K562 (cell line): ENCODE measurements at regions not wholly inside any gene's neighbourhood (a gene's known extent, or its start where the extent isn't known, plus 50 kb on each side); places are given as distances from the start of the nearest gene placed in this dataset.

Experiments used
- ATAC-seq: fragments of 200-7000 bp; cut with Tn5 transposase; 3 replicates; pipeline ENCODE4 v1.9.1; 2020; ENCODE audit warnings: moderate library complexity
- BruUV-seq: library from RNA; stranded (reverse); fragments of 400-500 nt; replicated peaks from 2 replicates; lab custom pipeline; 2021; lab: Mats Ljungman, UMichigan
- CTCF ChIA-PET: fragments of 300-600 bp; formaldehyde crosslinking; extraction: SDS; loops from one replicate; lab custom pipeline; 2021; ENCODE audit warnings: low intra/inter-chr PET ratio; lab: Yijun Ruan, JAX
- POLR2A ChIA-PET: fragments of 300-600, 350-650 bp; sonication (Branson Sonifier 250); formaldehyde crosslinking; extraction: SDS; loops from one replicate; lab custom pipeline; 2021; ENCODE audit warnings: antibody characterized with exemption, inconsistent platforms; lab: Yijun Ruan, JAX
- DNase-seq, 4 experiments: peaks; one replicate each; pipeline versions ENCODE4 v3.0.0 to v3.0.0-alpha.2; 2011 to 2018; ENCODE audit warnings: low spot score in 3 of 4, mixed read lengths in 3 of 4; ENCODE audit errors: extremely low read depth in 1 of 4
- FAIRE-seq: peaks from 2 replicates; lab custom pipeline; 2011; peaks lifted over from hg19 to GRCh38; lab: Jason Lieb, UNC
- H2AFZ ChIP-seq: 2 replicates; pipeline ENCODE4 v1.6.0; 2011; ENCODE audit warnings: low read depth, low read length, control low read depth, inconsistent platforms
- H3K27ac ChIP-seq: fragments of 200-600 bp; 3 replicates; pipeline ENCODE4 v1.8.0; 2011; ENCODE audit warnings: low read depth, mild to moderate bottlenecking, control low read depth, inconsistent platforms, low read length, moderate library complexity, mixed read lengths; ENCODE audit errors: extremely low read depth
- H3K27me3 ChIP-seq, 2 experiments: fragments of 300-600 bp in 1 of 2; 2 replicates in 1 of 2; 3 replicates in 1 of 2; pipeline versions ENCODE4 v1.6.0 to v1.8.0; 2011; ENCODE audit warnings: inconsistent platforms in 2 of 2, low read length in 2 of 2, mild to moderate bottlenecking in 1 of 2, mixed read lengths in 1 of 2, moderate library complexity in 1 of 2; ENCODE audit not compliant: control insufficient read depth in 2 of 2, insufficient read depth in 2 of 2
- H3K36me3 ChIP-seq: fragments of 300-600 bp; 3 replicates; pipeline ENCODE4 v1.8.0; 2011; ENCODE audit warnings: mild to moderate bottlenecking, low read length, inconsistent platforms; ENCODE audit not compliant: control insufficient read depth, insufficient read depth
- H3K4me1 ChIP-seq, 2 experiments: fragments of 200-600 bp in 1 of 2; replicated peaks in 1 of 2; 2 replicates in 1 of 2; 3 replicates in 1 of 2; pipeline versions ENCODE4 v1.5.1 to v1.8.0; 2011; ENCODE audit warnings: inconsistent platforms in 2 of 2, low read length in 2 of 2, mild to moderate bottlenecking in 1 of 2, mixed read lengths in 1 of 2, moderate library complexity in 1 of 2; ENCODE audit not compliant: control insufficient read depth in 2 of 2, insufficient read depth in 2 of 2
- H3K4me2 ChIP-seq: 2 replicates; pipeline ENCODE4 v1.6.1; 2011; ENCODE audit warnings: low read length, control low read depth, inconsistent platforms, mixed read lengths; ENCODE audit not compliant: insufficient read depth
- H3K4me3 ChIP-seq: fragments of 200-600 bp; sonication (generic), shearing (Covaris generic); 2 replicates; pipeline ENCODE4 v1.5.1; 2016; ENCODE audit warnings: control low read depth, inconsistent platforms
- H3K79me2 ChIP-seq: fragments of 200-600 bp; 3 replicates; pipeline ENCODE4 v1.8.0; 2011; ENCODE audit warnings: low read length, inconsistent platforms; ENCODE audit not compliant: control insufficient read depth, insufficient read depth
- H3K9ac ChIP-seq, 2 experiments: 2 replicates each; pipeline versions ENCODE4 v1.6.0 to v1.6.1; 2011; ENCODE audit warnings: low read depth in 2 of 2, low read length in 2 of 2, control low read depth in 1 of 2, inconsistent platforms in 1 of 2, mild to moderate bottlenecking in 1 of 2, mixed read lengths in 1 of 2; ENCODE audit not compliant: insufficient read depth in 1 of 2
- H3K9me1 ChIP-seq: one replicate; pipeline ENCODE4 v1.6.0; 2011; ENCODE audit warnings: inconsistent platforms, mild to moderate bottlenecking, low read length, moderate library complexity; ENCODE audit not compliant: control insufficient read depth, insufficient read depth
- H3K9me3 ChIP-seq: replicated peaks from 2 replicates; pipeline ENCODE4 v1.5.1; 2011; ENCODE audit warnings: low read depth, low read length, inconsistent platforms; ENCODE audit not compliant: control insufficient read depth, insufficient read depth
- H4K20me1 ChIP-seq: replicated peaks from 2 replicates; pipeline ENCODE4 v1.6.1; 2011; ENCODE audit warnings: low read length, inconsistent platforms, mixed read lengths; ENCODE audit not compliant: control insufficient read depth, insufficient read depth
- CHD4 ChIP-seq: fragments of 200-600 bp; sonication (generic); IDR thresholded peaks from 3 replicates; pipeline ENCODE4 v1.6.1; 2012; ENCODE audit warnings: low read depth, mild to moderate bottlenecking, mixed read lengths, low read length, inconsistent platforms; ENCODE audit not compliant: insufficient read depth, insufficient replicate concordance, poor library complexity, severe bottlenecking
- IRF1 ChIP-seq: sonication (generic); formaldehyde crosslinking; IDR thresholded peaks from 2 replicates; pipeline ENCODE4 v1.8.0; 2022; ENCODE audit warnings: missing genetic modification reagents, mild to moderate bottlenecking, borderline replicate concordance
- LARP7 ChIP-seq: fragments of 450-650 bp; IDR thresholded peaks from 2 replicates; pipeline ENCODE4 v1.6.1; 2016
- MYBL2 ChIP-seq, 2 experiments: fragments of 450-650 bp in 1 of 2; sonication (generic) in 1 of 2; formaldehyde crosslinking in 1 of 2; IDR thresholded peaks; 2 replicates each; pipeline versions ENCODE4 v1.6.1 to v1.8.1; 2017 to 2022; ENCODE audit warnings: borderline replicate concordance in 1 of 2, inconsistent platforms in 1 of 2, low read depth in 1 of 2, mild to moderate bottlenecking in 1 of 2, missing genetic modification reagents in 1 of 2, moderate library complexity in 1 of 2
- NR2C2 ChIP-seq, 2 experiments: fragments of 200-800 bp in 1 of 2; sonication (Bioruptor generic) in 1 of 2; sonication (generic) in 1 of 2; formaldehyde crosslinking in 1 of 2; IDR thresholded peaks; 2 replicates each; pipeline versions ENCODE4 v1.6.1 to v1.8.0; 2016 to 2022; ENCODE audit warnings: mild to moderate bottlenecking in 1 of 2, missing compliant biosample characterization in 1 of 2, missing genetic modification characterization in 1 of 2, missing genetic modification reagents in 1 of 2
- PTRF ChIP-seq: fragments of 450-650 bp; IDR thresholded peaks from 2 replicates; pipeline ENCODE4 v1.6.1; 2016; ENCODE audit warnings: mild to moderate bottlenecking, missing genetic modification characterization, missing compliant biosample characterization
- RBM34 ChIP-seq: fragments of 200-400 bp; formaldehyde crosslinking; IDR thresholded peaks from 2 replicates; pipeline ENCODE4 v1.6.1; 2018; ENCODE audit warnings: low read length, borderline replicate concordance; ENCODE audit not compliant: insufficient read depth
- TCF7 ChIP-seq: sonication (generic); IDR thresholded peaks from 2 replicates; pipeline ENCODE4 v1.6.1; 2016; ENCODE audit warnings: antibody characterized with exemption, borderline replicate concordance
- YY1 ChIP-seq, 3 experiments: IDR thresholded peaks; 2 replicates each; pipeline ENCODE4 v1.6.1; 2011; ENCODE audit warnings: low read length in 2 of 3, mild to moderate bottlenecking in 2 of 3, moderate library complexity in 2 of 3, borderline replicate concordance in 1 of 3, control low read depth in 1 of 3, low read depth in 1 of 3; ENCODE audit not compliant: insufficient read depth in 3 of 3, insufficient replicate concordance in 2 of 3, control insufficient read depth in 1 of 3, insufficient read length in 1 of 3; ENCODE audit errors: extremely low read depth in 1 of 3
- ZNF175 ChIP-seq: fragments of 200-800 bp; sonication (Bioruptor generic); IDR thresholded peaks from 2 replicates; pipeline ENCODE4 v1.6.1; 2016; ENCODE audit warnings: low read depth, mild to moderate bottlenecking, missing genetic modification characterization, missing compliant biosample characterization
- WGBS: fragments of 100-300 bp; shearing (Covaris generic); methylation state at CpG from one replicate; pipeline ENCODE4 v1.1.6; 2016; ENCODE audit warnings: low coverage, mixed read lengths; ENCODE audit not compliant: insufficient coverage; ENCODE audit errors: missing lambda C conversion rate; 5-methylcytosine and 5-hydroxymethylcytosine counted together
- in situ Hi-C: fragments of 300-500 bp; cut with MboI; formaldehyde crosslinking; loops from 4 replicates; pipeline ENCODE4 v1.15.0; 2018; ENCODE audit warnings: inconsistent platforms, mixed read lengths
- intact Hi-C: fragments of 100-400 bp; cut with micrococcal nuclease; formaldehyde crosslinking; loops from 2 replicates; pipeline ENCODE4 v1.14.2; 2022

- POLR2A ChIA-PET, result no interaction called here
- no peak for DNase-seq
- H3K4me1 ChIP-seq, result no peaks in the 10 kb centered on the region
- BruUV-seq, result no TSS peak
- H3K4me2 ChIP-seq, result no peak overlapping the region
- intact Hi-C loops, result no loop called here
- H3K27ac ChIP-seq, result no peak overlapping the region
- 1% methylated on average over 5 of the region's 5 CpGs for WGBS
- no peaks in the 10 kb centered on the region for H3K9me1 ChIP-seq
- CTCF ChIA-PET, result no interaction called here
- H3K79me2 ChIP-seq, result no peaks in the 10 kb centered on the region
- H4K20me1 ChIP-seq, result no peaks in the 10 kb centered on the region
- no peak for TF ChIP-seq YY1 (IDR thresholded peaks at IDR 0.05; ENCODE audit: borderline replicate concordance in 1 of 3, control insufficient read depth in 1 of 3, extremely low read depth in 1 of 3, insufficient read depth in 3 of 3, insufficient read length in 1 of 3, insufficient replicate concordance in 2 of 3, low read depth in 1 of 3, low read length in 2 of 3)
- no peak for TF ChIP-seq IRF1 (CRISPR knock-in tag)
- TF ChIP-seq CHD4, result no peak
- no peak overlapping the region for H2AFZ ChIP-seq
- H3K4me3 ChIP-seq, result no peak overlapping the region
- H3K27me3 ChIP-seq, result no peaks in the 10 kb centered on the region
- H3K9ac ChIP-seq, result no peak overlapping the region
- no peak for FAIRE-seq
- no peaks in the 10 kb centered on the region for H3K9me3 ChIP-seq
- H3K36me3 ChIP-seq, result no peaks in the 10 kb centered on the region
- in situ Hi-C loops, result no loop called here
- no peak for ATAC-seq
Observed at GRCh38 chr5:24831989-24832388, 187.2 kb upstream of the CDH10 start.

GRCh38 chr5:24823625-24824024 lies 178.8 kb upstream of the CDH10 start:
- Histone ChIP-seq H3K36me3 (no peaks in the 10 kb centered on the region), H3K9me1 (no peaks in the 10 kb centered on the region), H3K9me3 (0 out of 2 replicates have a peak, but pooled peaks cover 7% of the 10 kb centered on the region), H3K27ac (no peak overlapping the region), H3K4me2 (no peak overlapping the region), H3K4me3 (no peak overlapping the region), H2AFZ (no peak overlapping the region), H3K4me1 (no peaks in the 10 kb centered on the region), H3K79me2 (no peaks in the 10 kb centered on the region), H3K9ac (no peak overlapping the region), H4K20me1 (no peaks in the 10 kb centered on the region), H3K27me3 (no peaks in the 10 kb centered on the region)
- in situ Hi-C loops (no loop called here), intact Hi-C loops (no loop called here)
- FAIRE-seq, result no peak
- no TSS peak for BruUV-seq
- TF ChIP-seq NR2C2 (CRISPR knock-in tag; IDR thresholded peaks at IDR 0.05) (no peak), NR2C2 (tag; IDR thresholded peaks at IDR 0.05) (no peak), TCF7 (no peak), RBM34 (no peak), PTRF (tag) (no peak), ZNF175 (no peak), MYBL2 (IDR thresholded peaks at IDR 0.05; ENCODE audit: low read depth) (no peak), MYBL2 (CRISPR knock-in tag; IDR thresholded peaks at IDR 0.05; ENCODE audit: borderline replicate concordance) (no peak), LARP7 (no peak)
- CTCF ChIA-PET, result no interaction called here
- no peak for DNase-seq
- POLR2A ChIA-PET, result no interaction called here
- ATAC-seq, result no peak
- whole genome bisulfite sequencing, result 0% methylated on average over 1 of the region's 1 CpG
